ENCODE measurements at regions not wholly inside any gene's neighbourhood (a gene's known extent, or its start where the extent isn't known, plus 50 kb on each side); places are given as distances from the start of the nearest gene placed in this dataset.

DNA sequence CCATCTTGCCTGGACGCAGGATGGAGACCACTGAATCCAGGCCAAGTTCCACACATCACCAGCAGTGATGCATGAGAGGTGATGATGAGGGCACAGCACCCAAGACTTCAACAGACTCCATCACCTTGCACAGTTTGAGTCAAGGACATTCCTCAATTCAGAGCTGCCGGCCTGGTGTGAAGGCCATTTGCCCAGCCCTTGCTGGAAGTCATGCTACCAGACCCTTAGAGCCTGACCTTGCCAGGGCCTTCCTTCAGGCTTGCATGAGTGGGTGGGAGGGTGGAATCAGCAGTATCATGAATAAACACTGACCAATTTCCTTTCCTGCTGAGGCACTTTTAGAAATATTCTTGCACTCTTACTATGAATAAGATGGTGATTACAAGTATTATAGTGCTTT lies 130.2 kb upstream of the SSTR4 start:
- Histone ChIP-seq H3K27me3 (ENCODE audit: control insufficient read depth in 4 of 4, insufficient read depth in 4 of 4, low read length in 3 of 4) (peaks cover 0 to 5% (median 1%) of the 10 kb centered on the region in 4 donors), H3K4me1 (ENCODE audit: control insufficient read depth in 4 of 4, insufficient read depth in 4 of 4, low read length in 3 of 4) (no peaks in the 10 kb centered on the region), H3K36me3 (ENCODE audit: control insufficient read depth in 4 of 4, insufficient read depth in 3 of 4, low read depth in 1 of 4, low read length in 3 of 4) (no peaks in the 10 kb centered on the region), H3K9me3 (ENCODE audit: control insufficient read depth in 4 of 4, low read length in 3 of 4) (peaks cover 0 to 10% (median 4%) of the 10 kb centered on the region in 4 donors), H3K9ac (ENCODE audit: low read depth in 1 of 2, low read length in 2 of 2) (no peak overlapping the region), H3K27ac (ENCODE audit: low read depth in 1 of 2, low read length in 2 of 2) (no peak overlapping the region), H3K4me3 (ENCODE audit: low read depth in 1 of 3, low read length in 3 of 3) (no peak overlapping the region)
- DNase-seq (ENCODE audit: low spot score), result no peak
- TF ChIP-seq GABPA (IDR thresholded peaks at IDR 0.05 in 1 of 2, conservative IDR thresholded peaks at IDR 0.05 in 1 of 2), result no peak
- TF ChIP-seq, protein P1, sequence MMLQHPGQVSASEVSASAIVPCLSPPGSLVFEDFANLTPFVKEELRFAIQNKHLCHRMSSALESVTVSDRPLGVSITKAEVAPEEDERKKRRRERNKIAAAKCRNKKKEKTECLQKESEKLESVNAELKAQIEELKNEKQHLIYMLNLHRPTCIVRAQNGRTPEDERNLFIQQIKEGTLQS (IDR thresholded peaks at IDR 0.05), result no peak
- TF ChIP-seq, protein P2, sequence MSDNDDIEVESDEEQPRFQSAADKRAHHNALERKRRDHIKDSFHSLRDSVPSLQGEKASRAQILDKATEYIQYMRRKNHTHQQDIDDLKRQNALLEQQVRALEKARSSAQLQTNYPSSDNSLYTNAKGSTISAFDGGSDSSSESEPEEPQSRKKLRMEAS (IDR thresholded peaks at IDR 0.05), result no peak
- no peak for TF ChIP-seq NR2F2 (IDR thresholded peaks at IDR 0.05)
- TF ChIP-seq YY1 (IDR thresholded peaks at IDR 0.05), result no peak
- no peak for TF ChIP-seq FOXA2 (IDR thresholded peaks at IDR 0.05)
- 80% methylated on average over 2 of the region's 2 CpGs for WGBS

DNA sequence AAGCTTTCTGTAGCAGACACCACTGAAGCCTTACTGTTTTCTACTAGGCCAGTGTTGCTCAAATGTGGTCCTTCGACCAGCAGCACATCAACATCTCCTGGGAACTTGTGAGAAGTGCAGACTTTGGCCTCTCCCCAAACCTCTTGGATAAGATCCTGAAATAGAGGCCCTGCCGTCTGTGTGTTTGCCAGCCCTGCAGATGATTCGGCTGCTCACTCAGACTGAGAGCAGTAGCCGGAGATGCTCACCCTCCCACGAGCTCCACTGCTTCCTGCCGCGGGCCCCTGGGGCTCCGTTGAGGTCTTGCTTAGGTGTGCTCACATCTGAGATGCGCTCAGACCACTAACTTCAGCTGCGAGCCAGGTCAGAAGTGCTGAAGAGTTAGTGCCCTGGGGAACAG lies 129.5 kb upstream of the SSTR4 start:
- Histone ChIP-seq H3K9me3 (ENCODE audit: control insufficient read depth in 4 of 4, low read length in 3 of 4) (peaks cover 0 to 10% (median 3%) of the 10 kb centered on the region in 4 donors), H3K4me3 (ENCODE audit: low read depth in 1 of 3, low read length in 3 of 3) (no peak overlapping the region), H3K9ac (ENCODE audit: low read depth in 1 of 2, low read length in 2 of 2) (no peak overlapping the region), H3K27me3 (ENCODE audit: control insufficient read depth in 4 of 4, insufficient read depth in 4 of 4, low read length in 3 of 4) (peaks cover 0 to 5% (median 1%) of the 10 kb centered on the region in 4 donors), H3K27ac (ENCODE audit: low read depth in 1 of 2, low read length in 2 of 2) (no peak overlapping the region), H3K4me1 (ENCODE audit: control insufficient read depth in 4 of 4, insufficient read depth in 4 of 4, low read length in 3 of 4) (no peaks in the 10 kb centered on the region), H3K36me3 (ENCODE audit: control insufficient read depth in 4 of 4, insufficient read depth in 3 of 4, low read depth in 1 of 4, low read length in 3 of 4) (no peaks in the 10 kb centered on the region)
- no peak for DNase-seq (ENCODE audit: low spot score)
- 70% methylated on average over 10 of the region's 10 CpGs for WGBS
- TF ChIP-seq HNF4A (conservative IDR thresholded peaks at IDR 0.05) (no peak), EGR1 (IDR thresholded peaks at IDR 0.05; ENCODE audit: low read depth in 2 of 2) (no peak), RXRA (IDR thresholded peaks at IDR 0.05) (no peak), HNF4G (IDR thresholded peaks at IDR 0.05) (no peak), YY1 (IDR thresholded peaks at IDR 0.05) (no peak), JUND (IDR thresholded peaks at IDR 0.05) (no peak), FOXA1 (IDR thresholded peaks at IDR 0.05) (no peak), FOXA2 (IDR thresholded peaks at IDR 0.05) (no peak), RAD21 (IDR thresholded peaks at IDR 0.05) (no peak), NR2F2 (IDR thresholded peaks at IDR 0.05) (no peak), TAF1 (conservative IDR thresholded peaks at IDR 0.05) (no peak)
- TF ChIP-seq, protein P2 (IDR thresholded peaks at IDR 0.05), result no peak
- TF ChIP-seq, protein P1 (IDR thresholded peaks at IDR 0.05), result no peak
- TF ChIP-seq, protein P3, sequence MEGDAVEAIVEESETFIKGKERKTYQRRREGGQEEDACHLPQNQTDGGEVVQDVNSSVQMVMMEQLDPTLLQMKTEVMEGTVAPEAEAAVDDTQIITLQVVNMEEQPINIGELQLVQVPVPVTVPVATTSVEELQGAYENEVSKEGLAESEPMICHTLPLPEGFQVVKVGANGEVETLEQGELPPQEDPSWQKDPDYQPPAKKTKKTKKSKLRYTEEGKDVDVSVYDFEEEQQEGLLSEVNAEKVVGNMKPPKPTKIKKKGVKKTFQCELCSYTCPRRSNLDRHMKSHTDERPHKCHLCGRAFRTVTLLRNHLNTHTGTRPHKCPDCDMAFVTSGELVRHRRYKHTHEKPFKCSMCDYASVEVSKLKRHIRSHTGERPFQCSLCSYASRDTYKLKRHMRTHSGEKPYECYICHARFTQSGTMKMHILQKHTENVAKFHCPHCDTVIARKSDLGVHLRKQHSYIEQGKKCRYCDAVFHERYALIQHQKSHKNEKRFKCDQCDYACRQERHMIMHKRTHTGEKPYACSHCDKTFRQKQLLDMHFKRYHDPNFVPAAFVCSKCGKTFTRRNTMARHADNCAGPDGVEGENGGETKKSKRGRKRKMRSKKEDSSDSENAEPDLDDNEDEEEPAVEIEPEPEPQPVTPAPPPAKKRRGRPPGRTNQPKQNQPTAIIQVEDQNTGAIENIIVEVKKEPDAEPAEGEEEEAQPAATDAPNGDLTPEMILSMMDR (IDR thresholded peaks at IDR 0.05; ENCODE audit: low read depth, low read length, missing input control), result no peak

DNA sequence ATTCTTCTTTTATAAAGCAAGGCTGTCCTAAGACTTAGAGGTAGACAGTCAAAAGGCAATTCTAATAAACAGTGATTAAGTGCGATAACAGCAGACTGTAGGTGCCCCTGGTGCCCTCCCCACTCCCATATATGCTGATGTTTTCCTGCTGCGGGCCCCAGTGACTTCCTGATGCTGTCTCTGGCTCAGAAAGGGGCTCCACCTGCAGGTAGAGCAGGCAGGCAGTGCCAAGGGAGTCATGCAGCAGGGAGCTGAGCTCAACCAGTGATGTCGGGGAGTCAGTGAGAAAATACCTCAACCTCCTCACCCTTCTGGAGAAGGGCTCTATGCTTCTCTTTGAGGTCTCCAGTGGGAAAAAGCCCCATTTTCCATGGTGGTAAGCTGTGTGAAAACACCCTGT lies 126.7 kb upstream of the SSTR4 start:
- WGBS, result 63% methylated on average over 3 of the region's 3 CpGs

More for the DNA sequence above, 126.7 kb upstream of the SSTR4 start:
- TF ChIP-seq RXRA (IDR thresholded peaks at IDR 0.05), result no peak
- no peaks in the 10 kb centered on the region for H3K36me3 ChIP-seq (ENCODE audit: control insufficient read depth in 4 of 4, insufficient read depth in 3 of 4, low read depth in 1 of 4, low read length in 3 of 4)
- DNase-seq (ENCODE audit: low spot score), result no peak
- H3K27ac ChIP-seq (ENCODE audit: low read depth in 1 of 2, low read length in 2 of 2), result no peak overlapping the region
- peaks cover 0 to 5% (median 1%) of the 10 kb centered on the region in 4 donors for H3K27me3 ChIP-seq (ENCODE audit: control insufficient read depth in 4 of 4, insufficient read depth in 4 of 4, low read length in 3 of 4)
- no peak overlapping the region for H3K9ac ChIP-seq (ENCODE audit: low read depth in 1 of 2, low read length in 2 of 2)
- H3K9me3 ChIP-seq (ENCODE audit: control insufficient read depth in 4 of 4, low read length in 3 of 4), result no peaks in the 10 kb centered on the region
- H3K4me1 ChIP-seq (ENCODE audit: control insufficient read depth in 4 of 4, insufficient read depth in 4 of 4, low read length in 3 of 4), result no peaks in the 10 kb centered on the region
- H3K4me3 ChIP-seq (ENCODE audit: low read depth in 1 of 3, low read length in 3 of 3), result no peak overlapping the region
